Testis (tissue), 2 donors: ENCODE measurements at regions not wholly inside any gene's neighbourhood (a gene's known extent, or its start where the extent isn't known, plus 50 kb on each side); places are given as distances from the start of the nearest gene placed in this dataset.
A peak's percentile ranks its signal among the peaks of the same experiment; 100 is the strongest.

Source experiments
- DNase-seq: peaks from one replicate; pipeline ENCODE4 v3.0.0-alpha.2; 2019
- H3K27ac ChIP-seq, 2 donors: fragments of 200-600 bp; sonication (generic); one replicate each; pipeline ENCODE4 v1.5.1; 2019
- H3K27me3 ChIP-seq: fragments of 200-600 bp; sonication (generic); one replicate; pipeline ENCODE4 v1.5.1; 2019
- H3K36me3 ChIP-seq: fragments of 200-600 bp; sonication (generic); one replicate; pipeline ENCODE4 v1.5.1; 2017; ENCODE audit warnings: low read depth; ENCODE audit errors: missing control alignments
- H3K4me1 ChIP-seq: fragments of 200-600 bp; sonication (generic); one replicate; pipeline ENCODE4 v1.5.1; 2019
- H3K4me3 ChIP-seq, 2 donors: fragments of 200-600 bp; sonication (generic); one replicate each; pipeline ENCODE4 v1.5.1; 2017 to 2019
- H3K9me3 ChIP-seq: fragments of 200-600 bp; sonication (generic); one replicate; pipeline ENCODE4 v1.5.1; 2017
- POLR2A ChIP-seq: fragments of 450-650 bp; IDR thresholded peaks from one replicate; pipeline ENCODE4 v1.6.1; 2017; ENCODE audit warnings: antibody characterized with exemption, mild to moderate bottlenecking, moderate library complexity
- WGBS, 2 donors: methylation state at CpG; one replicate each; pipeline ENCODE4 v1.1.5; 2018; 5-methylcytosine and 5-hydroxymethylcytosine counted together
- intact Hi-C: fragments of 100-400 bp; cut with DNase I; formaldehyde crosslinking; loops from one replicate; pipeline ENCODE4 v1.15.1; 2023; ENCODE audit warnings: low total_unique reads
- TF ChIP-seq, protein P1 (sequence below), 3 experiments: fragments of 450-650 bp in 2 of 3; fragments of 200-600 bp in 1 of 3; sonication (generic) in 1 of 3; IDR thresholded peaks; one replicate each; pipeline ENCODE4 v1.5.1; 2016 to 2019; ENCODE audit warnings: antibody characterized with exemption in 3 of 3, mild to moderate bottlenecking in 2 of 3, moderate library complexity in 1 of 3

- DNase-seq: peak; percentile 6
- Histone ChIP-seq H3K4me1 (no peaks in the 10 kb centered on the region), H3K4me3 (no peak overlapping the region), H3K27me3 (no peaks in the 10 kb centered on the region), H3K27ac (no peak overlapping the region), H3K9me3 (no peaks in the 10 kb centered on the region), H3K36me3 (no peaks in the 10 kb centered on the region)
- WGBS, 2 donors: 82% methylated on average over 9 of the region's 9 CpGs
- TF ChIP-seq, protein P1, sequence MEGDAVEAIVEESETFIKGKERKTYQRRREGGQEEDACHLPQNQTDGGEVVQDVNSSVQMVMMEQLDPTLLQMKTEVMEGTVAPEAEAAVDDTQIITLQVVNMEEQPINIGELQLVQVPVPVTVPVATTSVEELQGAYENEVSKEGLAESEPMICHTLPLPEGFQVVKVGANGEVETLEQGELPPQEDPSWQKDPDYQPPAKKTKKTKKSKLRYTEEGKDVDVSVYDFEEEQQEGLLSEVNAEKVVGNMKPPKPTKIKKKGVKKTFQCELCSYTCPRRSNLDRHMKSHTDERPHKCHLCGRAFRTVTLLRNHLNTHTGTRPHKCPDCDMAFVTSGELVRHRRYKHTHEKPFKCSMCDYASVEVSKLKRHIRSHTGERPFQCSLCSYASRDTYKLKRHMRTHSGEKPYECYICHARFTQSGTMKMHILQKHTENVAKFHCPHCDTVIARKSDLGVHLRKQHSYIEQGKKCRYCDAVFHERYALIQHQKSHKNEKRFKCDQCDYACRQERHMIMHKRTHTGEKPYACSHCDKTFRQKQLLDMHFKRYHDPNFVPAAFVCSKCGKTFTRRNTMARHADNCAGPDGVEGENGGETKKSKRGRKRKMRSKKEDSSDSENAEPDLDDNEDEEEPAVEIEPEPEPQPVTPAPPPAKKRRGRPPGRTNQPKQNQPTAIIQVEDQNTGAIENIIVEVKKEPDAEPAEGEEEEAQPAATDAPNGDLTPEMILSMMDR (IDR thresholded peaks at IDR 0.05): no peak
- TF ChIP-seq POLR2A: no peak
- intact Hi-C loops: no loop called here
These were observed 315.4 kb downstream of the MATN1 start for GRCh38 chr1:30407865-30408580.

GRCh38 chr1:30406996-30407864 lies 316.2 kb downstream of the MATN1 start:
- Histone ChIP-seq H3K36me3 (no peaks in the 10 kb centered on the region), H3K27ac (no peak overlapping the region), H3K4me3 (no peak overlapping the region), H3K27me3 (no peaks in the 10 kb centered on the region), H3K9me3 (no peaks in the 10 kb centered on the region), H3K4me1 (no peaks in the 10 kb centered on the region)
- WGBS, 2 donors: 72 to 73% methylated on average over 11 to 18 of the region's 18 CpGs
- peak; percentile 6 for DNase-seq
- intact Hi-C loops: no loop called here
- TF ChIP-seq POLR2A: no peak
- TF ChIP-seq, protein P1 (IDR thresholded peaks at IDR 0.05): no peak

GRCh38 chr1:30405631-30406212 lies 317.7 kb downstream of the MATN1 start:
- H3K27me3 ChIP-seq: no peaks in the 10 kb centered on the region
- H3K9me3 ChIP-seq: no peaks in the 10 kb centered on the region
- no peaks in the 10 kb centered on the region for H3K36me3 ChIP-seq
- TF ChIP-seq, protein P1 (IDR thresholded peaks at IDR 0.05): no peak
- TF ChIP-seq POLR2A: no peak
- H3K27ac ChIP-seq: no peak overlapping the region
- WGBS, 2 donors: 93 to 95% methylated on average over 6 to 8 of the region's 8 CpGs
- no peak overlapping the region for H3K4me3 ChIP-seq
- no peaks in the 10 kb centered on the region for H3K4me1 ChIP-seq
- intact Hi-C loops: no loop called here
- DNase-seq: no peak

DNA sequence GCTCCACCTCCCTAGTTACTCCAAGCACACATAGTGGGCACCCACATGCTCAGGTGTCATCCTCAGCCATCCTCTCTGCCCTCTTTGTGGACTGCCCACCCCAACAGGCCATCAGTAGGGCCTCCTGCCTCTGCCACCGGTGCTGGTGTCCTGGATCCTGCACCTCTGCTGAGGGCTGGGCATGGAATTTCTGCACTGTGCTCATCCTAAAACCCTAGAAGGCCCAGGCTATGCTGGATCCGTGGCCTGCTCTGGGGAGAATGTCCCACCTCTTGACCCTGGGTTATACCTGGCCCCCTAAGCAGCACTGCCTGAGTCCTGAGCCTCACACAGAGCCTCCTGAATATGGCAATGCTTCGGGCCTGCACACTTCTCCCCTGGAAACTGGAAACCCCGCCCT lies 318.3 kb downstream of the MATN1 start:
- intact Hi-C loops: no loop called here

More for the DNA sequence above, 318.3 kb downstream of the MATN1 start:
- no peaks in the 10 kb centered on the region for H3K36me3 ChIP-seq
- H3K9me3 ChIP-seq: no peaks in the 10 kb centered on the region
- H3K4me1 ChIP-seq: no peaks in the 10 kb centered on the region
- no peaks in the 10 kb centered on the region for H3K27me3 ChIP-seq
- no peak for TF ChIP-seq POLR2A
- TF ChIP-seq, protein P1 (IDR thresholded peaks at IDR 0.05): no peak
- DNase-seq: no peak
- WGBS, 2 donors: 76 to 79% methylated on average over 4 of the region's 4 CpGs
- no peak overlapping the region for H3K4me3 ChIP-seq
- no peak overlapping the region for H3K27ac ChIP-seq
